ENCODE measurements at regions not wholly inside any gene's neighbourhood (a gene's known extent, or its start where the extent isn't known, plus 50 kb on each side); places are given as distances from the start of the nearest gene placed in this dataset.

- no peak for TF ChIP-seq CTCF (IDR thresholded peaks at IDR 0.05)
- no peak for TF ChIP-seq POLR2A (IDR thresholded peaks at IDR 0.05)
- TF ChIP-seq POLR2AphosphoS5 (IDR thresholded peaks at IDR 0.05): no peak
- no peak for TF ChIP-seq EP300 (IDR thresholded peaks at IDR 0.05)
Measured at GRCh38 chr1:104358086-104358485, 608.4 kb downstream of the AMY1C start.
